IPS DF 4.7 (cell line): ENCODE measurements at regions not wholly inside any gene's neighbourhood (a gene's known extent, or its start where the extent isn't known, plus 50 kb on each side); places are given as distances from the start of the nearest gene placed in this dataset.
"Not testable (repeated sequence)": the region's sequence is repeated elsewhere in the genome, so short reads cannot be mapped to it uniquely, and the experiment has no call there.

Experiments
- DNase-seq: peaks from one replicate; pipeline ENCODE4 v3.0.0-alpha.2; 2013; ENCODE audit warnings: low spot score; ENCODE audit errors: extremely low read depth

DNA sequence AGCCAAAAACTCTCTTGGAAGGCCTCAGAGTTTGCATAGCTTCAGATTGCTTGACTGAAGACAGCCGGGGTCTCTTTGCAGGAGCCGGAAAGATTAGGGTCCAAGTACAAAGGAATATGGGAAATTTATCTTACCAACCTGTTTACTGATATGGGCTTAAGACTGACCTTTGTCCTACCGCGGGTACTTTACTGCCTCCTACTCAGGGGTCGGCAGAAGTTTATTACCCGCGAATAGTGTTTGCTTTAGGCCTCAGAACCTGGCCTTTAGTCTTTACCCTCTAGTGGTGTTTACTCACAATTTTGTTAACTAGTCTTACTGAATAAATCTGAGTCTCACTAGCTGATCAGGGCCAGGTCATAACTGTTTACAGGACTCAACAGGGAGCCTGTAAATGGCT lies 765.4 kb upstream of the SPRY2 start:
- DNase-seq, result no peak

DNA sequence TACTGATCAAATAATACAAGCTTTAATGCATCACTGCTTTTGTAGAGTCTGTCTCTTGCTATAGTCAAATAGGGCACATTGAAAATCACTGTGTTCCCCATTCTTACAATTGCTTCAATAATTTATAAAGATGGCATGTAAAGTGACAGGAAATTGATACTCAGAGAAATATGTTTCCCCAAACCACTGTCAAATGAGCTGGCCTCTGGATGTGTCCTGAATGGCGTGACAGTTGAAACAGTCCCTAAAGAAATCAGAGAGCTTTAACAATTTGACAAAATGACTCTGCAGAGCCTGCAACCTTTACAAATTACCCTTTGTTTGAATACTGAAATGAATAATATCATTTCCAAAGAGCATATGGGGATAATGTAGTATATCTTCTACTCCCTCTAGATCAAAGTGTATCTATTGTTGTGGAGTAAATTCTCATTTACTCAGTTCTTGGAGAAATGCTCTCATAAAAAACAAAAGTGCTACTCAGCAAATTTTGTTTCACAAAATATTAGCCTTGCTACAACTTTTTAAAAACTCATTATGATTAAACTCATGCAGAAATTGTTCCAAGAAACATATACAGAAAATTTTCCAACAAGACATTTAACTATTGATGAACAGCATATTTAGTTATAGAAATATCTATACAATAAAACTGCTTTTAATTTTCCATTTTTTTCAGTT lies 763.2 kb upstream of the SPRY2 start:
- no peak for DNase-seq

DNA sequence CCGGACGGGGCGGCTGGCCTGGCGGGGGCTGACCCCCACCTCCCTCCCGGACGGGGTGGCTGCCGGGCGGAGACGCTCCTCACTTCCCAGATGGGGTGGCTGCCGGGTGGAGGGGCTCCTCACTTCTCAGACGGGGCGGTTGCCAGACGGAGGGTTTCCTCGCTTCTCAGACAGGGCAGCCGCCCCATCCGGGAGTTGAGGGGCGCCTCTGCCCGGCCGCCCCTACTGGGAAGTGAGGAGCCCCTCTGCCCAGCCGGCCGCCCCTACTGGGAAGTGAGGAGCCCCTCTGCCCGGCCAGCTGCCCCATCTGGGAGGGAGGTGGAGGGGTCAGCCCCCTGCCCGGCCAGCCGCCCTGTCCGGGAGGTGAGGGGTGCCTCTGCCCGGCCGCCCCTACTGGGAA lies 761.1 kb upstream of the SPRY2 start:
- DNase-seq, result not testable (repeated sequence)

DNA sequence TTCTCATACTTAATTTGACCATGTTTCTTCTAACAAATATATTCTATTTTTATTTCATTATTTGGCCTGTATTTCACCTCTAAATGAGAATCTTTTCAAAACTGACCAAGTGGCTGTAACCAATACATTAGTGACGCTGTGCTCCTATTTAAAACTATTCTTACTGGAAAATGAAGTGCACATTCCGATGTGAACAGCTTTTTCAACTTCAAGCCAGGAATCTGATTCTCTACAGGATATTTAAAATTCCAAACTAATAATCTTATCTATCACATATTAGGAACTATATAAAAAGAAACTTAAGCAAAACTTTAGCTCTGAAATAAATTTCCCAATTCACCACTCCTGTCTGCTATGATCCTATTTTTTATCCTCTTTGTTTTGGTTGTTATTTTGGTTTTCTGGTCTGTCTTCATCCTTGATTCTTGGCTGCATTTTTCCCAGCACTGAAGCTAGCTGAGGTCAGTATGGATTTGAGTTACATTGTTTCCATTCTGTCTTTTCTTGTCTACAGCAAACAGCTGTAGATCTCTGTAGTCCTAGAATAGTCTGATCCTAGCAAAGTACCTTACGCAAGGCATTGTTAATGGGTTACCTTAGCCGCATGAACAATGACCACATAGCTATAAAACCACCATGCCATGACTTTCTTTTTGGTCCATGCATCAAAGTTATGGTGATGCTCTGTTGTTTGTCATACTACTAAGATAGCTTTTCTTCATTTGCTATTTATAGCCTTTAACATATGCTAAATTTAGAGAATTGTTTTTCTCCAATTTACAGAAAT lies 748.6 kb upstream of the SPRY2 start:
- DNase-seq, result no peak

DNA sequence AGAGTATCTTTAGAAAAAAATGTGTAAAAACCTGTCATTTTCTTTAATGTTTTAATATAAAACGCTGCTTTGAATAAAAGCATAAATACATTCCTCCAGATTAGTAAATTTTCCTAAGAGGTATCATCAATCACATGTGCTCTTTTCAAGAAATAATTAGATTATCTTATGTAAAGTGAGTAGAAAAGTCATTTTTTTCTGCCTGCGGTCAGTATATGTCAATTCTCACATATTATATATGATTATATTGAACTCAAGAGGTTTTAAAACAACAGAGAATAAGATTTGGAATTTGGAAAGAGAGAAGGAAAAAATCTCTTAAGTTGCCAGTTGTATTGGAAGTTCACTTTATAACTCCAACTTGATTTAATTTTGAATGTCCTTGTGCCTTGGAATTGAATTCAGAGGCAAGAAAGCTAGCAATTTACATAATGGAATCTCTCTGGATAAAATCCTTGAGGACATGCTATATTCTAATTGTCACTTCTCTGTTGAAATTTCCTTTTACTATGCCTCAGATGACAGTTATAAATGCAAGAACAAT lies 740.1 kb upstream of the SPRY2 start:
- DNase-seq, result no peak

DNA sequence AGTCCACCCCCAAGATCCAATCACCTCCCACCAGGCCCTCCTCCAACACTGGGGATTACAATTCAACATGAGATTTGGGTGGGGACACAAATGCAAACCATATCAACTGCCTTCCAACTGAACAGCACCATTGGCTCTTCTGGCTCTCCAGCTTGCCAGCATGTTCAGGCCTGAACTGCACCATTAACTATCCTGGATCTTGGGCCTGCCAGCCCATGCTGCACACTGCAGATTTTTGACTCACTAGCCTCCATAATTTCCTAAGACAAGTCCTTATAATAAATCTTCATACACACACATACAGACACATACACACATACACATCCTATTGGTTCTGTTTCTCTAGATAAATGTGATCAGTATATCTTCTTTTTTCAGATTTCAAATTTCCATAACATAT lies 737.1 kb upstream of the SPRY2 start:
- no peak for DNase-seq

DNA sequence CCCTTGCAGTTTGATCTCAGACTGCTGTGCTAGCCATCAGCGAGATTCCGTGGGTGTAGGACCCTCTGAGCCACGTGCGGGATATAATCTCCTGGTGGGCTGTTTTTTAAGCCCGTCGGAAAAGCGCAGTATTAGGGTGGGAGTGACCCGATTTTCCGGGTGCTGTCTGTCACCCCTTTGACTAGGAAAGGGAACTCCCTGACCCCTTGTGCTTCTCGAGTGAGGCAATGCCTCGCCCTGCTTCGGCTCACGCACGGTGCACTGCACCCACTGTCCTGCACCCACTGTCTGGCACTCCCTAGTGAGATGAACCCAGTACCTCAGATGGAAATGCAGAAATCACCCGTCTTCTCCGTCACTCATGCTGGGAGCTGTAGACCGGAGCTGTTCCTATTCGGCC lies 728.9 kb upstream of the SPRY2 start:
- not testable (repeated sequence) for DNase-seq

DNA sequence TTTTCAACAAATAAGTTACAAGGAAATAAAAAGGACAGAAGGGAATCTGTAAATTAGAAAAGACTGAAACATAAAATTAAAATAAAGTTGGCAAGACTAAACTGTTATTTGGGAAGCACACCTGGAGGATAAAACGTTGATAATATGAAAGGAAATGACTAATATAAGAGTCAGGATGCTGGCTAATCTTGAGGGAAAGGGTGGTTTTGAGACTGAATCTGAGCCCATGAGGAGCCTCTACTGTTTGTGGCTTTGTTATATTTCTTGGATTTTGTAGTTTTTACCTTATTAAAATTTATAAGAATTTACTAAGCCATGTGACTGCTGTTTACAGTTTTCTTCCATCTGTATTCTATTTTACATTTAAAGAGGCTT lies 718.0 kb upstream of the SPRY2 start:
- DNase-seq, result no peak

DNA sequence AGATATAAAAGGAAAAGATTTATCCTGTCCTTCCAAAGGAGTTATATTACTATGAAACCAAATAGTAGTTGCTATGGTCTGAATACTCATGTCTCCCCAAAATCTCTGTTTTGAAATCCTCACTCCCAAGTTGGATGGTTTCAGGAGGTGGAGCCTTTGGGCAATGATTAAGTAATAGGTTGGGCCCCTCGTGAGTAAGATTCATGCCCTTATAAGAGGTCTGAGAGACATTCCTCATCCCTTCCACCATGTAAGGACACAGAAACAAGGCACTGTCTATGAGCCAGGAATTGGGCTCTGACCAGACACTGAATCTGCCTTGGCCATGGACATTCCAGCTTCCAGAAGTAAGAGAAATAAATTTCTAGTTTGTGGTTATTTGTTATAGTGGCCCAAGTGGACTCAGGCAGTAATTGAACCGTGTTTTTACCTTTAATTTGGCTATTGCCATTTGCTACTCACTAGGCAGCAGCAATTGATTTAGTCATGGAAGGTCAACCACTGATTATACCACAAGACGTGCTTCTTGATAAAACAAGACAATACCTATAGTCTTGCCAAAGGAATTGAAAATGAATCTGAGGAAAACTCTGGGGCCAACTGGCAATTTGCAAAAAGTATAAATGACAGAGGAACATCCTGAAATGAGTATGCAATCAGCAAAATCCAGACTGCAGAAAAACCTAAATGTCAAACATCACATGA lies 717.4 kb upstream of the SPRY2 start:
- no peak for DNase-seq

DNA sequence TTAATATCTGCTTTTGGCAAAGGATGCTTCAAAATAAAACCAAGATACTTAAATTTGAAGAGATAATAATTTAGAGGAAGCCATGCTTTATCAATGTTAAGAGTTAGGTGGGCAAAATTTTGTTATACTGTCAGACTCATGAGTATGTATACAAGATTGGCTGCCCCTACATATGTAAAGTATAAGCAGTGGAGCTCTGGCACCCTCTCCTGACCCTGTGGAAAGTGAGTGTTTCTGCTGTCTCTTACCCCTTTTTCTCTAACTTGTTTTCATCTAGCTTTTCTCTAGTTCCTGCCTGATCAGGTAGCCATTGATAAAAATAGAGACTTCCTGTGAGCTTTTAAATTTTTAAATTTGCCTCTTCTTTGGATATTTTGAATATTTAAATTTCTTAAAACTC lies 710.9 kb upstream of the SPRY2 start:
- no peak for DNase-seq

DNA sequence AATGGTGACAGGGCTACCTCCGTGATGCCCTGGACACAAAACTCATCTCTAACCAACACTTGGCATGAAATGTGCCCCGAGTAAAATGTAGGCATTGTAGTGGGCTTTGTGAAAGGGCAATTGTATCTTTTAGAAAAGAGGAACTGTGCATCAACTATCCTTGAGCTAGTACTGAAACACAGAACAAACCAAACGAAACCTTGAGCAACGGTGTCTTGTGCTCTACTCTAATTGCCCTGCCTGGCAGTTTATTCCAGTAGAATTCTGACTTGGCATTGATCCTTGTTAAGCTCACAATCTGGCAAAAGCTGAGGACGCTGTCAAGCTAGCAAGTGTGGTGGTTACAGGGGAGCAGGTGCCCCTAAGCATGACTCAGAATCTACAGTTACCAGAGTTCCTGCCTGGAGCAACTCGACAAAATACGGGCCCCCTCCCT lies 707.1 kb upstream of the SPRY2 start:
- no peak for DNase-seq

DNA sequence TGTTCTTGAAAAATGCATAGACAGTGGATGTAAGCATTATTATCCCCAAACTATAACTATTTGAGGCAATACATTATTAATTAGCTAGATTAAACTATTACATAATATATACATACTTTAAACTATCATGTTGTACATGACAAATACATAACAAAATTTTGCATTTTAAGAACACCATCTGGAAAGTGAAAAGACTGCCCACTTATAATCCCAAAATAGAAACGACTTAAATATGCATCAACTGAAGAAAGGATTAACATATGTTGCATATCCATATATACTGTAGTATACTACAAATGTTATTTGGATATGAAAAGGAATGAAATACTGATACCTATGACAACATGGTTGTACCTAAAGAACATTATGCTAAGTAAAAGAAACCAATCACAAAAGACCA lies 700.8 kb upstream of the SPRY2 start:
- DNase-seq, result no peak

DNA sequence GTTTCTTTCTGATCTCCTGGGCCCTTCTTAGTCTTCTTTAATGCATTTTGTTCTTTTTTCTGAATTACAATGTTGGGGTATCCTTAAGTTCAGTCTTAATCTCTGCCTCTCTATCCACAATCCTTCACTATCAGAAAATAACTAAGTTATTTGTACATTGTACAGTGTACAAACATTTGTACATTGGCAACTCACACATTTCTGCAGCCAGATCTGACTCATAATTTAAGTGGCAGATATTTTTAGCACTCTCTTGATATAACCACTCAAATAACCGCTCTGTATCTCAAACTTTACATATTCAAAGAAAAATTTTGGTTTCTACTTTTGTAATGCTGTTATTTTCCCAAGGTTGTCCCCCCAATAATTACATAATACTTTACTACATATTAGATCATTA lies 691.1 kb upstream of the SPRY2 start:
- no peak for DNase-seq

DNA sequence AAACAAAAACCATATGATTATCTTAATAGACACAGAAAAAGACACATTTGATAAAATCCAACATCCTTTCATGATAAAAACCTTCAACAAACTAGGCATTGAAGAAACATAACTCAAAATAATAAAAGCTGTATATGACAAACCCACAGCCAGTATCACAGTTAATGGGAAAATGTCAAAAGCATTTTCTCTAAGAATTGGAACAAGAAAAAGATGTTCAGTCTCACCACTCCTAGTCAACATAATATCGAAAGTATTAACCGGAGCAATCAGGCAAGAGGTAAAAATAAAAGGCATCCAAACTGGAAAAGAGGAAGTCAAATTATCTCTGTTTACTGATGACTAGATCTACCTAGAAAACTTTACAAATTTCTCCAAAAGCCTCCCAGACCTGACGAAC lies 684.2 kb upstream of the SPRY2 start:
- DNase-seq, result no peak

DNA sequence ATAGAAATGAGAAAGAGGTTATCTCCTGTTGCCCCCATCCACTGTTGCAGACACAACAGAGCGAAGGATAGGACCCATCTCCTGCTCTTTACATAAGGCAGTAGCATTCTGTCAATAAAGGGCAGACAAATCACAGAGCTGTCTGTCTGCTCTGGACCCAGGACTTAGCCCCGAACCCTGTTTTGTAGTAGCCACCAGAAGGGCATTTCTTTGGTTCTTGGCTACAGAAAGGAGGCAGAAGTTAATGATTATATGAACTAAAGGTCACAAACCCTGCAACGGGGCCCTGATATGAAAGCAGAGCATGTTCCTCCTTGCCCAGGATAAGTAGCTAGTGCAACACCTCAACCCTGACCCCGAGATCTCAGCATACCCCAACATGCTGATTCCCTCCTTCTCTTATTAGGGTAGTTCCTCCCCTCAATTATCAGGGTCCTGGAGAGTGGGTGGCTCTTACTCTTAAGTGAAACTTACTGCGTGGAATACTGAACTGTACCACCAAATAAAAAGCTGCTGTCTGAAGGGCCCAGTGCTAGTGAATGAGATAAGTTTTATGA lies 680.4 kb upstream of the SPRY2 start:
- DNase-seq, result no peak

DNA sequence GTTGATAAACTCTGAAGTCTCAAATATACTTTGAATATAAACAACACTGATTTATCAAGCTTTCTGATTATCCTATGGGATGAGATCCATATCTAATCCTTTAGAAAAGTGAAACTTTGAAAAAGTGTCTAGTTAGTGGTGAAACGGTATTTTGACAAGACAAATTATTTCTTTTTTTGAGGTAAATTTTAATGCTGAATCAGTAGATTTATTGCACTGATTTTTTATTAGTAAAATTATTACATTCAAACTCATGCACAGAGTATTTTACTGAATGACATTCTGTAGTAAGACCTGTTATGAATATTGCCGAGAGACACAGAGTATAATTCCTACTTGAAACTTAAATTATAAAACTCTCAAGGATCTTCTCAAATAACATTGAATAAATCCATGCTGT lies 679.1 kb upstream of the SPRY2 start:
- no peak for DNase-seq

DNA sequence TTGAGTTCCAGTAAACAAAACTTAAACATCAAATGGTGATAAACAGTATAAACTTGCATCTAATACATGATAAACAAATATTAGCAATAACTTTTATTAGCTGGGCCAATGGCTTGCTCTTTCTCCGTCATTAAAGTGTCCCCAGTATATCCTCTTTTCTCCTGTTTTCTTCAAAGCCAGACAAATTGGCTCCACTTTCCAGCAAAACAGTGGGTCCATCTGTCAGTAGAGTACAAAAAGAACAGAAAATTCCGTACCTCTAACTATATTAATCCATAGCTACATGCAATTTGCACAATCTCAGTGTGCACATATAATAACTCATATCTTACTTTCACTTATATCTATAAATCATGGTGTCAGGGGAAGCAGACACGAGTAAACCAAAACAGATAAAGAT lies 678.0 kb upstream of the SPRY2 start:
- DNase-seq, result no peak

DNA sequence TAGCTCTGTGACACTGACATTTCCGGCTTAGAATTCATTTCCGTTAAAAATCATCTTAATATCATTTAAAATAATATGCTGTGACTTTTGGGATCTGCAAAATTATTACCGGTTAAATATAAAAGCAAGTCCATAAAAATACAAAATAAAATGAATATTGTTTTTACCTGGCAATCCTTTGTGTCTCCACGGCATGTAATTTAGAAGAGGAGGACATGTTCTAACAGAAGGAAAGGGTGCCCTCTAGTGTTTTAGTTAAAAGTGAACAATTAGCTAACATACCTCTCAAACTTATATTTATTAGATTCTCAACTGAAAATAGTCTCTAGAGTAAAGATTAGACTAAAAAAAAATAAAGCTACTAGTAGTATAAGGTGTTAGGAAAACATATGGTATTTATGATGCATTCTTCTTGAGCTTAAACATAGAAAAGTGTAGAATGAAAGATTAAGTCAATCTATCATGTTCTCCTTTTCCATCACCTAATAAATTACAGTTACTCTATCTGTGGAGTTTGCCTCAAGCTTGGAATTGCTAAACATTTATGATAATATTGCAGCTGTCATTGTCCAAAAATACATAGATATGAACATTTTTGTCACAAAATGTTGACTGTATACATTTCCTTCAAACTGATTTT lies 676.7 kb upstream of the SPRY2 start:
- no peak for DNase-seq

DNA sequence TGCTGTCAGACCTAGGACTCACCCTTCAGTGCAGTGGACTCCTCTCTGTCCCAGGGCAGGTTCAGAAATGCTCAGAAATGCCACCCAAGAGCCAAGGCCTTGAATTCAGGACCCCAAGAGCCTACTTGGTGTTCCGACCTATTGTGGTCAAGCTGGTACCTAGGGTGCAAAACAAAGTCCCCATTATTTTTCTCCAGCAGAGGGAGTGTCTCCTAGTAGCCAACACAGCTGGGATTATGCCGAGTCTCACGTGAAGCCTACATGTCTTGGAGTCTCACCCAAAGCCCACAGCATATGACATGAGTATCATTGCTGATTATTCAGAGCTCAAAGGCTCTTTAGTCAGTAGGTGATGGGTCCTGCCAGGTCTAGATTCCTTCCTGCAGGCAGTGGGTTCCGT lies 671.1 kb upstream of the SPRY2 start:
- no peak for DNase-seq

DNA sequence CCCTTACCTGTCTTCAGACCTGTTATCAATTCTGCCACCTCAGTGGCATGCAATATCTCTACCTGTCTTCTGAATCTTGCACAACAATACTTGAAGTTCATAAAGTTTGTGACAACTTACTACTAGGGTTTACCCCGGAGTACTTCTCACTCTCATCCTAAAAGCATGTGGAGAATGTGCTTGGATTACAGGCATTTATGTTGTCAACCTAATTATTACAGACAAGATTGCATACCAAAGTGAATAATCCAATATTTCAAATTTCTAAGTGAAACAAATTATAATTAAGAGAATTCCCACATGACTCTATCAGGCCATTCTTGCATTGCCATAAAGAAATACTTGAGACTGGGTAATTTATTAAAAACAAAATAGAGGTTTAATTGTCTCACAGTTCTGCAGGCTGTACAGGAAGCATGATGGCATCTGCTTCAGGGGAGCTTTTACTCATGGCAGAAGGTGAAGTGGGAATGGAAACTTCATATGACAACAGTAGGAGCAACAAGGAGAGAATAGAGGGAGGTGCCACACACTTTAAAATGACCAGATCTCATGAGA lies 661.0 kb upstream of the SPRY2 start:
- no peak for DNase-seq

DNA sequence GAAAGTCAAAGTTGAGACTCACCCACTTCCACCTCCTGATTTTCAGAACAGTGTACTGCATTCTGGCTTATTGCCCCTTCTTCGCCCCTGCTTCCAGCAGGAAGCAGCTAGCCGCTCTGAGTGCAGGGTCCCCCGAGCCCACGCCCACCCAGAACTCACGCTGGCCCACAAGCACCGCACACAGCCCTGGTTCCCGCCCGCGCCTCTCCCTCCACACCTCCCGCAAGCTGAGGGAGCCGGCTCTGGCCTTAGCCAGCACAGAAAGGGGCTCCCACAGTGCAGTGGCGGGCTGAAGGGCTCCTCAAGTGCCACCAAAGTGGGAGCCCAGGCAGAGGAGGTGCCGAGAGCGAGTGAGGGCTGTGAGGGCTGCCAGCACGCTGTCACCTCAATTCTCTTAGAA lies 657.7 kb upstream of the SPRY2 start:
- DNase-seq, result not testable (repeated sequence)
